ENCODE measurements at regions not wholly inside any gene's neighbourhood (a gene's known extent, or its start where the extent isn't known, plus 50 kb on each side); places are given as distances from the start of the nearest gene placed in this dataset.
"Not testable (repeated sequence)": the region's sequence is repeated elsewhere in the genome, so short reads cannot be mapped to it uniquely, and the experiment has no call there.

GRCh38 chr11:69934861-69935494 lies 115.8 kb upstream of the FGF3 start:
- no peak for DNase-seq

GRCh38 chr11:69935941-69936505 lies 116.8 kb upstream of the FGF3 start:
- DNase-seq = no peak

GRCh38 chr11:69936771-69937170 lies 117.6 kb upstream of the FGF3 start:
- no peak for DNase-seq

GRCh38 chr11:69938206-69938605 lies 119.0 kb upstream of the FGF3 start:
- no peak for DNase-seq

DNA sequence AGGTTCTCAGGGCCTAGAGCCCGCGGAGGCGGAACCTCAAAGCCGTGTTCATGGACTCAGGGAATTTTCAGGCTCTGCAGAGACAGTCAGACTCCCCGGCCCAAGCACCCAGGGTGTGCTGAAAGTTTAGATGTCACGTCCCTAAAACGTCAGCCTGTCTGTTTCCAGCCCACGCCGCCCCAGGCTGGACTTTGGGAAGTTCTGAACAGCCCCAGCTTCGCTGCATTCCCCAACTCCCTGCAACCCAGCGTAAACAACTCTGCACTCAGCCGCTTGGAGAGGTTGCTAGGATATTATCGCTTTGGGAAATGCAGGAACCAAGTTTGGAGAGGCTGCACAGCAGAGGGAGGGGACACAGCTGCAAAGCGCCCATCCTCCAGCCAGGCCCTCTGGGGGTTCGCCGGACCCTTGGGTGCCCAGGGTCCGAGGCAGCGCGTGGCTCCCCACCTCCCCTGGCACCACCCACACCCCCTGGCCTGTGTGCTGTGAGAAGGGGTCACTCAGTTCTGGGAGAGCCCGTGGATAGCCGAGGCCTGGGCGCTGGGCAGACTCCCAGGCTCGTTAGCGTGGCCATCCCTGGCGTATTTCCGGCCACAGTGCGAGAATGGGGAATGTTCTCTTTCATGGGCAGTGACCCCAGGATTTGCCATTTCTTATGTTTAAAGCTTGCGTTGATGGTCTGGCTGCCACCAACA lies 120.5 kb upstream of the FGF3 start:
- DNase-seq = no peak

DNA sequence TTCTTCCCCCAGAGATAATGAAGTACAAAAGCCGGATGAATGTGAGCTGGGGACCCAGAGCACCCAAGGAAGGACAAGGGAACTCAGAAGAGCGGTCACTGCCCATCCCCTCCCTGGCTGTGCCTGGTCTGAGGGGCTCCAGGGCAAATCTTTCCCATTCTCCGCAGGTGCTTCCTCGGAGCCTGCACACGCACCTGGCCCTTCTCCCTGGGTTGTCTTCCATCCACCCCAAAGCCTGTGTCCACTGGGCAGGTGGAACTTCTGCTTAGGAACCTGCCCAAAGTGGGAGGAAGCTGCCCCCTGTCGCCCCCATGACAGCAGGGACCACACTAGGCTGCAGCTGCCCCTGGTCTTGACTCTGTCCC lies 121.0 kb upstream of the FGF3 start:
- no peak for DNase-seq

- no peak for DNase-seq
Measured at GRCh38 chr11:69941546-69942332, 122.5 kb upstream of the FGF3 start.

- DNase-seq = no peak
Measured at GRCh38 chr11:69942333-69942820, 123.2 kb upstream of the FGF3 start.

GRCh38 chr11:69943066-69943465 lies 123.8 kb upstream of the FGF3 start:
- no peak for DNase-seq

DNA sequence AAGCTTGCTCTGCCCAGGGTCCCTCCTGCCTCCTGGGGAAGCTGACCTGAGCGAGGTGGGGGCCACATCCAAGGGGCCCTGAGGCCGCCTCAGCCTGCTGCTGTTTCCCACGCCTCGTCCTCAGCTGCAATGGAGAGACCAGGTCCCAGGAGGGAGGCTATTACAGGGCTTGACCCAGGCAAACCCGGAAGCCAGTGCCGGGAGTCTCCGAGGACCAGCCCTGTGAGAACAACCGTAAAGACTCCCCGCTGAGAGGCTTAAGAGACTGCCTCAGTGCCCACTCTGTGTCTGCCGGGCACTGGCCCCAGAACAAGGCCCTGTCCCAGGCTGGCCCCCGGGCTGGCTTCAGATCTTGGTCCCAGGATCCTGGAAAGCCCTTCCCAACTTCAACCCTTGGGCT lies 124.3 kb upstream of the FGF3 start:
- DNase-seq = no peak

- DNase-seq = no peak
Measured at GRCh38 chr11:69944146-69944795, 125.1 kb upstream of the FGF3 start.

- no peak for DNase-seq
Measured at GRCh38 chr11:69945157-69945556, 125.9 kb upstream of the FGF3 start.

DNA sequence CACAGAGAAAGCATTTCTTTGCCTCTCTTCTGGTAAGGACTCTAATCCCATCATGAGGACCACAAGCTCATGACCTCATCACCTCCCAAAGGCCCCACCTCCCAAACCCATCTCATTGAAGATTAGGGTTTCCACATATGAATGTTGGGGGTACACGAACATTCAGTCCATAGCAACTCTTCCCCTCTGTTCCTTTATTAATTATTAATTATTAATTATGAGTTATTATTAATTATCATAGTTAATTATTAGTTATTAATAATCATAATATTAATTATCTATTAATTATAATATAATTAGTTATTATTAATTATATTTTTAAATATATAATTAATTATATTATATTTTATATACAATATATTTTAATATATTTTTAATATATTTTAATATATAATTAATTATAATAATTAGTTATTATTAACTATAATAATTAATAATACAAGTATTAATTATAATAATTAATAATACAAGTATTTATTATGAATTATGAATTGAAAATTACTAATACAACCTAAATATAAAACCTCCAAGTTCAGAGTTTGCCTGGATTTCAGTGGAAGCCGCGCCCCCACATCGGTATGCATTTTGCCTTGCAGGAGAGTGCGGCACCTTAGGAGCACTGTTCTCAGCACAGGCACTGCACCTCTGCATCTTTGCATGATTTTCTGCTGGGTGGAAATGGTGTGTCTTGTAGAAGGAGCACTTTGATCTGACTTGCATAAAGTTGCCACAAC lies 128.0 kb upstream of the FGF3 start:
- DNase-seq = no peak

DNA sequence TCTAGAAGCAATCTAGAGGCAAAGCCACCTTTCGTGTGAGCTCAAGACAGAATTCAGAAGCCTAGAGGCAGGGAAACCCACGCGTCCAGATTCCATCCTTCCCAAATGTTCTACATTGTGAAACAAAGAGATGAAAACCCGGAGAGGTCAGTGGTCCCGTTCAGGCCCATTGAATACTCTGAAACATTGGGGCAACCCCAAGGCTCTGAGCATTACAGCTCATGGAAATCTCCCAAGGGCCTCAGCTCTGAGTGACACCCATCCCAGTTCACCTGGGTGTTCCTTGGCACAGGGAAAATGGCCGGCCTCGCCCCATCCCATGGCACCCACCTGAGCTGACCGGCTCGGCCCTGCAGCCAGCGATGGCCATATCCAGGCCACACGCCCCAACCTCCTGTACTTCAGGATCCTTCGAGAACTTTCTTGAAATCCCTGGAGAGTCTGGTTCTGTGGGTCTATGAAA lies 128.6 kb upstream of the FGF3 start:
- DNase-seq = no peak

- DNase-seq = no peak
Measured at GRCh38 chr11:69948256-69949141, 129.3 kb upstream of the FGF3 start.

DNA sequence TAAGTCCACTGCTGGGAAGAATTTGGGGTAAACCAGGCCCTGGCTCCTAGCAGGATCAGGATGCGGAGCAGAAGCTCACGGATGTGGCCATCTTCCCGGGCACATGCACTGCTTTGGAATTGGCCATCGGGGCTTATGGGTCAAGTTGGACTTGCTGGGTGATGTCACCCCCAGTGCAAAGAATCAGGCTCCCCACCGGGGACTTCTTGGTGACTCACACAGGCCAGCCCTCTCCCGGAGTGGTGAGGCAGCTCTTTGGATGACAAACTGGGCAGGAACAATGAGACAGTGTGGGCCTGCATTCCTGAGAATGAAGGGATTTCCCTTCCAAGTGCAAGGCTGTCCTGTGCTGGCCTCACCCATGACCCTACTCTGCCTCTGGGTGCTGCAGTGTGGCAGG lies 128.8 kb upstream of the ANO1 start:
- no peak for DNase-seq

DNA sequence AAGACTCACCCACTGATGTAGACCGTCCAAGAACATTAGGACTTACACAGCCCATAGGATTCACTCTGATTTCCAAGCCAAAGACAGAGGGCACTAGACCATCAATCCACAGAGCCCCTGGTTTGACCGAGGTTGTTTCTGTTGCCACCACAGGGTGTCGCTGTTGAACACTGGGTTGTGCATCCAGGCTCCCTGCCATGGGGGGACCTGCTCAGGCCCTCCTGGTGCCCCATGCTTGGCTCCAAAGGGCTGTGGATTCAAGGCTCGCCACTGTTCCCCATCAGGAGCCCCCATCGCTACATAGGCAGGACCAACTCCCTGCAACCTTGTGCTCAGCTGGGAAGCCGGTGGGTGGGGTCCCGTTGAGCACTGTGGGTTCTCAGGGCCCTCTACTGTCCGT lies 128.0 kb upstream of the ANO1 start:
- DNase-seq = no peak

GRCh38 chr11:69950621-69951020 lies 127.5 kb upstream of the ANO1 start:
- no peak for DNase-seq

- DNase-seq = no peak
Measured at GRCh38 chr11:69951821-69952220, 126.3 kb upstream of the ANO1 start.

DNA sequence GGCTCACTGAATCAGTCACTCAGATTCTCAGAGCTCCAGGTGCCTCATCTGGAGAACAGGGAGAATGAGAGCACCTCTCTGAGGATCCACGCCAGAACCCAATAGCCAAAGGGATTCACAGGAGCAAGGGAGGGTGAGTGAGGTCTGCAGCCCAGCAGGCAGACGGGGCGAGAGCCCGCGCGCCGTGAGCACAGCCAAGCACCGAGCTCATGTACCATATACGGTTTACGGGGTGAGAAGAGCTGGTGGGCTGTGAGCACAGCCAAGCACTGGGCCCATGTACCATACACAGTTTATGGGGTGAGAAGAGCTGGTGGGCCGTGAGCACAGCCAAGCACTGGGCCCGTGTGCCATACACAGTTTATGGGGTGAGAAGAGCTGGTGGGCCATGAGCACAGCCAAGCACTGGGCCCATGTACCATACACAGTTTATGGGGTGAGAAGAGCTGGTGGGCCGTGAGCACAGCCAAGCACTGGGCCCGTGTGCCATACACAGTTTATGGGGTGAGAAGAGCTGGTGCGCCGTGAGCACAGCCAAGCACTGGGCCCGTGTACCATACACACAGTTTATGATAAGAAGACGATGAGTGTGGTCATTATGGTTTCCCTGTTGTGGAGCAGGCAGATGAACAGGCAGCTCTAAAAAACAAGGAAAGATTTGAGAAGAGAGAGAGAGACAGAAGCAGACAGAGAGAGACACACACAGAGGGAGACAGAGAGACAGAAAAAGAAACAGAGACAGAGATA lies 125.7 kb upstream of the ANO1 start:
- DNase-seq = not testable (repeated sequence)

All from stimulated activated CD4-positive, alpha-beta T cell treated with anti-CD3 and anti-CD28 coated beads, Interleukin-4, amount 100 ng/mL, for 4 hours (primary cell).